HG02870 (cell line): ENCODE measurements at regions not wholly inside any gene's neighbourhood (a gene's known extent, or its start where the extent isn't known, plus 50 kb on each side); places are given as distances from the start of the nearest gene placed in this dataset.

Source experiments
- ATAC-seq: cut with Tn5 transposase; IDR thresholded peaks from one replicate; pipeline ENCODE4 v1.9.1; 2021; ENCODE audit warnings: mild to moderate bottlenecking, moderate library complexity; ENCODE audit not compliant: unreplicated experiment

GRCh38 chr15:70291305-70292075 lies 193.8 kb upstream of the TLE3 start:
- ATAC-seq = no peak

GRCh38 chr15:70290708-70291107 lies 193.0 kb upstream of the TLE3 start:
- no peak for ATAC-seq

DNA sequence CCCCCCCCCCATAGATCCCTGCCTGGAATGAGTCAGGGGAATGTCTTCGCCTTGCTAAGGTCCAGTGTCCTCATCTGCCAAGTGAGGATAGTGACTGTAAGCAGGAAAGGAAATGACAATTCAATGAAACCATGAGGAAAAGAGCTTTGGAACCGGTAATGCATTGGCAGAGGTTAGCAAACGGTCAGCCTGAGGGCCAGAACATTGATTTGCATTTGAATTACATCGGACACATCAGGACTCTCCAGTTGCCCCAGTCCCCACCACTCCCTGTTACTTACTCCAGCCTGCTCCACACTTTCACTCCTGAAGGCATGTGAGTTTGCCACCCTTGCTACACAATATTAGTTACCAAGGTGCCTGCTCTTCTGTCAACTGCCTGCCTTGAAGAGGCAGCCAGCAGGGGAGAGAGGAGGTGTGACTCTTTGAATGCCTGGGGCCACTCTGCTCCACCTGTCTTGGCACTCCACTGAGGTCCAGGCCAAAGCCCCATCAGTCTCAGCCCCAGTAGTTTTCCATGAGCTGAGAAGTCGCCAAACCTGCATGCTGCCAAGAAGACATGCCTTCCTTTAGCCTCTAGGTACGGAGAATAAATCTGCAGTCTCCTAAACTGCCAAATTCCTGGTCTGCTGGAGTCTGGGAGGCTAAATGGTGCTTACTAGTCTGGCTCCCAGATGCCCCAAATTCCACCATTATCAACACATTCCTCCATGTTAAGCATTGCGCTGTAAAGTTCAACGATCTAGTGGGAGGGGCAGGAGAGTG lies 191.7 kb upstream of the TLE3 start:
- no peak for ATAC-seq

DNA sequence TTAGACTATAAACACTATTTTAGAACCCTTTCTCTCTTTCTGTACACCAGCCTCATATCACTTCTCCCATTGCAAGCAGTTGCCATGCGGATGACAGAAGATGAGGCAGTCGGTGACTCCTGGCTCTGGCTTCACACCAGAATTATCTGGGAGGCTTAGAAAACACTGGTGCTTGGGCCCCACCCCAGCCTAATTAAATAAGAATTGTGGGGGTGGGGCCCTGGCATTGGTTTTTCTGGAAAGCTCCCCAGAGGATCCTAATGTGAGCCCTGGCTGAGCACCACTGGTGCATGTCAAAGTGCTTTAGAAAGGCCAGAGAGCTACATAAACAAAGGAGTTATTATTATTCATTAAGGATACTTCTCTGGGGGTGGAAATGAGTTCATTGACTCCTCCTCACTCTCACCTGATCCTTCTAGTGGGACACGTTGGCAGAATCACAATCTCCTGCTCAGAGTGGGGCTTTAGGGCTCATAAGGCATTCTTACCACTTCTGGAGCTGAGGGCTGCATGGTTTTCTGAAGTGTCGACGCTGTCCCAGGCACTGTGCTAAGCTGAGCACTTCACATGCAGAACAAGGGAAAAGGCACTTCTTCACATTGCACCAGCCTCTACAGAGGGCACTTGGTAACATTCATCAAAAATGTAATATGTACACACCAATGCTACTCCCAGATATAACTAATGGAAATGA lies 188.5 kb upstream of the TLE3 start:
- no peak for ATAC-seq

- ATAC-seq = no peak
Observed at GRCh38 chr15:70284438-70285214, 186.9 kb upstream of the TLE3 start.

GRCh38 chr15:70283511-70283910 lies 185.8 kb upstream of the TLE3 start:
- no peak for ATAC-seq

DNA sequence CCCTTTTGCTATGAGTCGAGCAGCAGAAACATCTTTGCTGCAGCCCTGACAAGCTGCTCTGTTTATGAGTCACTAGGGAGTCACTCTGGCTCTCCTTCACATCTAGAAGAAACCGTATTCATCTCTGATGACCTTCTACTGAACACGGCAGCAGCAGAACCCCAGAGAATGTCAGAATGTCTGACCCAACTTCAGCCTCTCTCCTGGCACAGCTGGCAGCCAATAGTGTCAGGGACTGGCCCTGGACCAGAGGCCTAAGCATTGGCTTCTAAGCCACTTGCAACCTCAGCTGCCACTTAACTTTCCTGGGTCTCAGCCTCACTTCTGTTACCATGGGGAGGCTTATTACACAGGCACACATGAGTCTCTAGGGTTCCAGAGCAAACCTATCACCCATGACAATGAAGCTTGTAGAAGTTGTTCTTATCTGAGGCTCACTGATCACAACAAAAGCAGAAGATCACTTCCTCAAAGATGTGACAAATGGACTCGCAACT lies 184.1 kb upstream of the TLE3 start:
- ATAC-seq = no peak

DNA sequence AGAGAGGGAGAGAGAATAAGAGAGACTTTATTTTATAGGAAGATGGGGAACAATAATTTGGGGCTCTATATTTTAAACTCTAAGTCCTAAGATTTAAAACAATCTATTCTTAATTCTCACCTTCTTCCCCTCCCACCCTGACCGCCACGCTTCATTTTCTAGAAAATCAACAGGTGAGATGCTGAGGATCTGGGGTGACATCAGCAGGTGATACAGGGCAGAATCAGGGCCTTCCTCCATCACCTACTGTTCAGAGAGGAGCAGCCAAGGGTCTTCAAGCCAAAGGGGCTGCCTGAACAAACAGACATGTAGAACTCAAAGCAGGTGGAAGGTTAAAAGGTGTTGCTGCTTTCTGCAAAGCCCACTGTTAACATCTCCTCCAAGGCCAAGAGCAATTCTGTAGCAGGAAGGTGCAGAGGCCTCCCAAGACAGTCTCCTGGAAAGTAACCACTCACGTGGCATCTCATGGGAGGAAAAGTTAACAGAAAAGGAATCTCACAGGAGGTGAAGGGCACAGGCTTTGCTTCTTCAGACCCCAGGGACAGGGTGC lies 183.6 kb upstream of the TLE3 start:
- no peak for ATAC-seq

- no peak for ATAC-seq
Observed at GRCh38 chr15:70280781-70281180, 183.1 kb upstream of the TLE3 start.

DNA sequence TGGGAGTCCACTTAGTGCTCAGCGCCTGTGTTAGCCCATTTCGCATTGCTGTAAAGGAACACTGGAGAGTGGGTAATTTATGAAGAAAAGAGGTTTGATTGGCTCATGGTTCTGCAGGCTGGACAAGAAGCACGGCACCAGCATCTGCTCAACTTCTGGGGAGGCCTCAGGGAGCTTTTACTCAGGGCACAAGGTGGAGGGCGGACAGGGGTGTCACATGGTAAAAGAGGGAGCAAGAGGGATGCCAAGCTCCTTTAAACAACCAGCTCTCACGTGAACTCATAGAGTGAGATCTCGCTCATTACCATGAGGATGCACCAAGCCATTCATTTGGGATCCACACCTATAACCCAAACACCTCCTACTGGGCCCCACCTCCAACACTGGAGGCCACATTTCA lies 181.4 kb upstream of the TLE3 start:
- ATAC-seq = no peak

GRCh38 chr15:70278644-70279043 lies 180.9 kb upstream of the TLE3 start:
- ATAC-seq = no peak

DNA sequence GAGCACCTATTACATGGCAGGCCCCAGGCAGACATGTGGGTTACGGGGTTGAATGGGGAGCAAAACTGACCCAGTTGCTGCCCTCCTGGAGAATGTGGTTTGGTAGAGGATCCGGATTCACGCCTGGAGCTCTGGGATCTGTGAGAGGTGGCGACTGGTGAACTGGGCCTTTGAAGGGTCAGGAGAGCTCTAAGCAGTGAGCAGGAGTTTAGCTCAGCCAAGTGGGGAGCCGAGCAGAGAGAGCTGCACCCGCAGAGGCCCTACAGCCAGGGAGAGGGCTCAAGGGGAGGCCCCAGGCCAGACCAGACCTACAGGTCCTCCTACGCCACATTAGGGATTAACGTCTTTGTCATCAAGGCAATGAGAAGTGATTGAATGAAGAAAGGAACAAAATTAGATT lies 179.8 kb upstream of the TLE3 start:
- no peak for ATAC-seq

DNA sequence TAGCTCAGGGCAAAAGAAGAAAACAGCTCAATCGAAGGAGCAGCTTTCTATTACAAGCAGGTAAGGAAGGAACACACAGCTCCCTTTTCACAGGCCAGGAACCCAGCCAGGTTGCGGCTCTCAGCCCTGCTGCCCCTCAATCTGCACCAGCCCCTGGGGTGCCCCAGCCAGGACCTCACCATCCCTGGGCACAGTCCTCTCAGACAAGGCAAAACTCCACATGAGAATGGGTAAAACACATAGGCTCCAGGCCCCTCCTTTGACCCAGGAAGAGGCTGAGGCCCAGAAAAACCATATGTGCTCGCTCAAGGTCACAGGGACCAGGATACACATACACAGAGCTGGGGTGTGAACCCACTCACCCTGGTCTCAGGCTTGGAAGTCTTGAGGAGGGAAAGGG lies 178.7 kb upstream of the TLE3 start:
- no peak for ATAC-seq

DNA sequence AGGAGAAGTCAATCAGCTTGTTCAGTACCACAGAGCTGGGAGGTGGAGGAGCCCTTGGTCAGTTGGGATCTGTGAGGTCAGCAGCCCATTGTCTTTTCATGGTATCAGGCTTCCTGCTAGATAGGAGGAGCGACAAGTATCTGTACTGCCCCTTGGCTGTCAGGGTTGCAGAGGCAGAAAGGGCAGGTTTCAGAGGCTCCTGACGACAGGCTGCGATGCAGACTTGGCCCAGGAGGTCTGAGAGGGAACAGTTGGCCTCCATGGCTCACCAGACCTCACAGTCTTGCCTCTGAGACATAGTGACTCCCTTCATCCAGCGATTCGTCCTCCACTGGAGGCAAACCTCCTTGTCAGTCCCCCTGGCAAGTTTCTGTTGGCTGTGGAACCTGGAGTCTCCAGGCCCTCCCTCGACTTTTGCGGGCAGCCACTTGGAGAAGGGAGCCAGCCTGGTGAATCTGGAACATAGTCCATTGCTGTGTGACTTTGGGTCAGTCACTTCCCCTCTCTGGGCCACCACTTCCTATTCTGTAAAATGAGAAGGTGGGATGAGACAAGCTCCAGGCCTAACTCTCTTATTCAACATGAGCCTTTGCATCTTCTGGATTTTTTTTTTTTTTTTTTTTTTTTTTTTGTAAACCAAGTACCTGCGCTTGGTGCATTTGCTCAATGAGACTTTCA lies 177.9 kb upstream of the TLE3 start:
- no peak for ATAC-seq

DNA sequence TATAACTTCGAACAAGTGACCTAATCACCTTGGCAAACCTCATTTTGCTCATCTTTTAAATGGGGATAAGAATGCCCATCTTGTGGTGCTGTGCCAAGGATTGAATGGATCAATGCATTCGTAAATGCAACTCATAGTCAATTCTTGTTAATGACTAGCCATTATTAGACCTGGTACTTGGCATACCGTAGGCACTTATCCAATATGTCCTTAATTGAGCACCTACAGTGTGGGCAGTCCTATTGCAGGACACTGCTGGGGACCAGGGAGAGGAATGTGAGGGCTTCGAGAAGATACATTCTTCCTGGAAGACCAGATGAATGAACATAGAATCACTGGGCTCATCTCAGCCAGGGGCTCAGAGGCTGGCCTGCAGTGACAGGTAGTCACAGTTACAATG lies 177.2 kb upstream of the TLE3 start:
- ATAC-seq = no peak

DNA sequence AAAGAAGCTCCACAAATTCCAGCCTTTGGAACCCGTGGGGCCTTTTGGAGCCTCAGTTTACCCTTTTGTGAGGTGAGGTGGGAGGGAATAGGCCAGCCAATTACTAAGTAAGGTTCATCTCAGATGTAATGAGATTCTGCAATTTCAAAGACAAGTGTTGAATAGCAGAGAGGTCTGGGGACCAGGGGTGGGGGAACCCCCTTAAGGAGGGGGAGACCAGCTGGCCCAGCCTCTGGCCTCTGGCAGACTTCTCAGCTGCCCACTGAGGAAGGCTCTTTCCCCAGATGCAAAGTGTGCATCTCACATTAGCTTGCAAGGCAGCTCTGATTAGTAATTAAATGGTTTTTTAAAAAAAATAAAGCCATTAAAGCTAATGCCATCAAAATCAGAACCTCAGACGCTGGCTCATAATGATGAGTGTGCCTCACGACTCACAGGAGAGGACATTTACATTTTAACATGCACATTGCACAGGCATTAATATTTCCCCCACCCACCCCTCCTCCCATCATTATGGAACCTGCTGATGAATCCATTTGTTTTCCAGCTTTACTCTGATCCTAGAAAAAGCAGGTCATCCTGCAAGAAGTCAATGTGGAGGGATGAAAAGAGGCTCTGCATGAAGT lies 176.7 kb upstream of the TLE3 start:
- no peak for ATAC-seq

GRCh38 chr15:70273808-70274207 lies 176.1 kb upstream of the TLE3 start:
- no peak for ATAC-seq

DNA sequence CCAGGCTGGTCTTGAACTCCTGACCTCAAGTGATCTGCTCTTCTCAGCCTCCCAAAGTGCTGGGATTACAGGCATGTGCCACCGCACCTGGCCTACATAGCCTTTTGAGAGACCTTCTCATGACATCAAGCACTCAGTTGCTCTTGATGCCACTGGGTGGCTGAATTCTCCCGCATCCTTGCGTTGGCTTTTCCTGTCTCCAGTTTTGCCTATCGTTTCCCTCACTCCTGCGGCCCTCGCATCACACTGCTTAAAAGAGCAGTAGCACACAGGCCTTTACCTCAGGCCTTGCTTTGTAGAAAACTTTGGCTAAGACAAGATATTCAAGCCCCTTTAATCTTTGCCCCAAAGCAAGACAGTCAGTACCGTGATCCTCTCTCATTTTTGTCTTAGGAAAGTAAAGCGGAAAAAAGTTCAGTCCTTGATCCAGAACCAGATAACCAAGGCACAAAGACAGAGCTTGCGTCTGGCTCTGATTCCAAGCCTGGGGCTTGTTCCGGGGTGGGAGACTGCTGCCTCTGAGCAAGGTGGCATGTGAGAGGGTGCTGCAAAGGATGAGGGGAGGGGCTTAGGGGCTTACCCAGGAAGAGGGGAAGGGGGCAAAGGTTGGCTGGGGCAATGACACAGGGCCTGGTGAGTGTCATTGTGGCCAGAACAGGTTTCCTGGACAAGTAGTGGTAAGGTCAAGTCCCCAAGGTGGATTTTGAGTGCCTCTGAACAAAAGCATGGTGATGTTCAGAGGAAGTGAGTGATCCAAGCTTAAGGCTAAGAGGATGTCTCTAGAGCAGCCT lies 175.0 kb upstream of the TLE3 start:
- ATAC-seq = no peak
